CD4-positive, alpha-beta T cell (primary cell): ENCODE measurements at regions not wholly inside any gene's neighbourhood (a gene's known extent, or its start where the extent isn't known, plus 50 kb on each side); places are given as distances from the start of the nearest gene placed in this dataset.

ENCODE experiments used
- ATAC-seq: fragments of 200-7000 bp; cut with Tn5 transposase; one replicate; pipeline ENCODE4 v1.10.0; 2022; ENCODE audit warnings: mild to moderate bottlenecking; ENCODE audit not compliant: poor library complexity
- CTCF ChIA-PET: fragments of 350-600 bp; sonication (Branson Sonifier 250); formaldehyde crosslinking; loops from one replicate; lab custom pipeline; 2021; ENCODE audit warnings: antibody characterized with exemption, inconsistent platforms; lab: Charles Lee
- POLR2A ChIA-PET: fragments of 350-600 bp; sonication (Branson Sonifier 250); formaldehyde crosslinking; loops from one replicate; lab custom pipeline; 2021; ENCODE audit warnings: antibody characterized with exemption, inconsistent platforms; lab: Charles Lee
- DNase-seq, 14 experiments: peaks; one replicate each; pipeline ENCODE4 v3.0.0-alpha.2; 2013 to 2020; ENCODE audit warnings: mixed read lengths in 2 of 14
- H3K27ac ChIP-seq, 2 donors: one replicate each; pipeline versions ENCODE4 v1.5.1 to v1.7.0; 2013; ENCODE audit warnings: low read length in 2 of 2, low read depth in 1 of 2, mild to moderate bottlenecking in 1 of 2
- H3K27me3 ChIP-seq, 2 experiments: 1 replicate in 1 of 2; 2 replicates in 1 of 2; pipeline versions ENCODE4 v1.6.1 to v1.7.0; 2013; ENCODE audit warnings: low read length in 2 of 2, control low read depth in 1 of 2, mild to moderate bottlenecking in 1 of 2, moderate library complexity in 1 of 2; ENCODE audit not compliant: insufficient read depth in 2 of 2, control insufficient read depth in 1 of 2
- H3K36me3 ChIP-seq: one replicate; pipeline ENCODE4 v1.6.1; 2013; ENCODE audit warnings: low read length, control low read depth; ENCODE audit not compliant: insufficient read depth
- H3K4me1 ChIP-seq: one replicate; pipeline ENCODE4 v1.6.1; 2013; ENCODE audit warnings: low read length, control low read depth; ENCODE audit not compliant: insufficient read depth
- H3K4me3 ChIP-seq: one replicate; pipeline ENCODE4 v1.5.1; 2013; ENCODE audit warnings: mild to moderate bottlenecking, low read length, moderate library complexity
- H3K9me3 ChIP-seq, 2 experiments: 1 replicate in 1 of 2; 2 replicates in 1 of 2; pipeline versions ENCODE4 v1.6.1 to v1.7.0; 2013; ENCODE audit warnings: low read length in 2 of 2, mild to moderate bottlenecking in 2 of 2, control low read depth in 1 of 2, moderate library complexity in 1 of 2; ENCODE audit not compliant: control insufficient read depth in 1 of 2, insufficient read depth in 1 of 2
- H3K27ac Mint-ChIP-seq: one replicate; pipeline ENCODE4 v1.8.0; 2020; ENCODE audit warnings: mixed read lengths
- H3K27me3 Mint-ChIP-seq: one replicate; pipeline ENCODE4 v1.8.0; 2021; ENCODE audit warnings: mixed read lengths
- H3K36me3 Mint-ChIP-seq: one replicate; pipeline ENCODE4 v1.8.0; 2021; ENCODE audit warnings: low read depth, mixed read lengths
- H3K4me1 Mint-ChIP-seq: one replicate; pipeline ENCODE4 v1.8.0; 2021; ENCODE audit warnings: low read depth, mixed read lengths
- H3K4me3 Mint-ChIP-seq: one replicate; pipeline ENCODE4 v1.8.0; 2020; ENCODE audit warnings: mild to moderate bottlenecking, mixed read lengths
- H3K9me3 Mint-ChIP-seq: one replicate; pipeline ENCODE4 v1.8.0; 2020; ENCODE audit warnings: mixed read lengths
- CTCF ChIP-seq: fragments of 200-600 bp; IDR thresholded peaks from one replicate; pipeline ENCODE4 v1.8.0; 2022; ENCODE audit warnings: antibody characterized with exemption, mild to moderate bottlenecking
- intact Hi-C, 2 experiments: fragments of 100-400 bp; cut with DNase I in 1 of 2; cut with micrococcal nuclease in 1 of 2; formaldehyde crosslinking; loops; one replicate each; pipeline versions ENCODE4 v1.15.1 to v1.9.0; 2023 to 2025; cut with DNase I, micrococcal nuclease

GRCh38 chr18:6580401-6580800, 149.1 kb upstream of the ARHGAP28 start:
- Mint-ChIP-seq H3K36me3 (no peaks in the 10 kb centered on the region), H3K9me3 (peaks cover 5% of the 10 kb centered on the region), H3K27ac (no peak overlapping the region), H3K4me1 (no peaks in the 10 kb centered on the region), H3K4me3 (no peak overlapping the region), H3K27me3 (no peaks in the 10 kb centered on the region)
- no peak overlapping the region for H3K4me3 ChIP-seq
- POLR2A ChIA-PET, result no interaction called here
- intact Hi-C loops, result no loop called here
- H3K27ac ChIP-seq, result no peak overlapping the region
- H3K4me1 ChIP-seq, result no peaks in the 10 kb centered on the region
- no peaks in the 10 kb centered on the region for H3K36me3 ChIP-seq
- no peak for TF ChIP-seq CTCF
- CTCF ChIA-PET, result no interaction called here
- DNase-seq (no peak), ATAC-seq (no peak)
- H3K27me3 ChIP-seq, result peaks cover 0 to 4% of the 10 kb centered on the region in 2 experiments
- H3K9me3 ChIP-seq, result peaks cover 9 to 12% of the 10 kb centered on the region in 2 experiments

GRCh38 chr18:6589923-6590322, 139.6 kb upstream of the ARHGAP28 start:
- no peaks in the 10 kb centered on the region for H3K4me1 ChIP-seq
- no peaks in the 10 kb centered on the region for H3K4me1 Mint-ChIP-seq
- H3K4me3 ChIP-seq, result no peak overlapping the region
- no peaks in the 10 kb centered on the region for H3K9me3 ChIP-seq
- DNase-seq (no peak), ATAC-seq (no peak)
- no peak for TF ChIP-seq CTCF
- POLR2A ChIA-PET, result no interaction called here
- no peaks in the 10 kb centered on the region for H3K36me3 Mint-ChIP-seq
- H3K27me3 Mint-ChIP-seq, result no peaks in the 10 kb centered on the region
- CTCF ChIA-PET, result no interaction called here
- intact Hi-C loops, result no loop called here
- H3K27ac Mint-ChIP-seq, result no peak overlapping the region
- H3K27me3 ChIP-seq, result no peaks in the 10 kb centered on the region
- H3K36me3 ChIP-seq, result no peaks in the 10 kb centered on the region
- H3K9me3 Mint-ChIP-seq, result peaks cover 11% of the 10 kb centered on the region
- H3K27ac ChIP-seq, result no peak overlapping the region
- no peak overlapping the region for H3K4me3 Mint-ChIP-seq

- ATAC-seq, result no peak
- Mint-ChIP-seq H3K27me3 (no peaks in the 10 kb centered on the region), H3K4me3 (no peak overlapping the region), H3K4me1 (no peaks in the 10 kb centered on the region), H3K27ac (no peak overlapping the region), H3K9me3 (peaks cover 11% of the 10 kb centered on the region), H3K36me3 (no peaks in the 10 kb centered on the region)
- Histone ChIP-seq H3K4me1 (no peaks in the 10 kb centered on the region), H3K4me3 (no peak overlapping the region), H3K27me3 (no peaks in the 10 kb centered on the region), H3K27ac (no peak overlapping the region), H3K36me3 (no peaks in the 10 kb centered on the region), H3K9me3 (no peaks in the 10 kb centered on the region)
- ChIA-PET POLR2A (no interaction called here), CTCF (no interaction called here)
- intact Hi-C loops, result no loop called here
- no peak for DNase-seq
- TF ChIP-seq CTCF, result no peak
Observed at GRCh38 chr18:6590326-6590725, 139.2 kb upstream of the ARHGAP28 start.
